Liver (tissue), 8 donors: ENCODE measurements at regions not wholly inside any gene's neighbourhood (a gene's known extent, or its start where the extent isn't known, plus 50 kb on each side); places are given as distances from the start of the nearest gene placed in this dataset.

Experiments used
- DNase-seq: peaks from one replicate; pipeline ENCODE4 v3.0.0-alpha.2; 2017; ENCODE audit warnings: low spot score
- H3K27ac ChIP-seq, 2 donors: one replicate each; pipeline ENCODE4 v1.7.0; 2013; ENCODE audit warnings: inconsistent platforms in 2 of 2, low read length in 2 of 2, control low read depth in 1 of 2, low read depth in 1 of 2, mild to moderate bottlenecking in 1 of 2
- H3K27me3 ChIP-seq, 4 donors: one replicate each; pipeline versions ENCODE4 v1.6.1 to v1.7.0; 2013; ENCODE audit warnings: low read length in 3 of 4, inconsistent platforms in 1 of 4, mild to moderate bottlenecking in 1 of 4, moderate library complexity in 1 of 4; ENCODE audit not compliant: control insufficient read depth in 4 of 4, insufficient read depth in 4 of 4
- H3K36me3 ChIP-seq, 4 donors: one replicate each; pipeline versions ENCODE4 v1.6.1 to v1.7.0; 2013; ENCODE audit warnings: low read length in 3 of 4, mild to moderate bottlenecking in 3 of 4, low read depth in 1 of 4, moderate library complexity in 1 of 4; ENCODE audit not compliant: control insufficient read depth in 4 of 4, insufficient read depth in 3 of 4
- H3K4me1 ChIP-seq, 4 donors: one replicate each; pipeline versions ENCODE4 v1.6.1 to v1.7.0; 2013; ENCODE audit warnings: low read length in 3 of 4, mild to moderate bottlenecking in 3 of 4, moderate library complexity in 1 of 4; ENCODE audit not compliant: control insufficient read depth in 4 of 4, insufficient read depth in 4 of 4
- H3K4me3 ChIP-seq, 3 donors: one replicate each; pipeline versions ENCODE4 v1.6.1 to v1.7.0; 2013; ENCODE audit warnings: low read length in 3 of 3, control low read depth in 1 of 3, low read depth in 1 of 3, mild to moderate bottlenecking in 1 of 3
- H3K9ac ChIP-seq, 2 donors: one replicate each; pipeline ENCODE4 v1.7.0; 2013; ENCODE audit warnings: low read length in 2 of 2, mild to moderate bottlenecking in 2 of 2, moderate library complexity in 2 of 2, control low read depth in 1 of 2, low read depth in 1 of 2
- H3K9me3 ChIP-seq, 4 donors: one replicate each; pipeline versions ENCODE4 v1.6.1 to v1.7.0; 2013; ENCODE audit warnings: low read length in 3 of 4; ENCODE audit not compliant: control insufficient read depth in 4 of 4
- EGR1 ChIP-seq, 2 donors: IDR thresholded peaks; 2 replicates each; pipeline ENCODE4 v1.6.1; 2016 to 2018; ENCODE audit warnings: antibody characterized with exemption in 2 of 2, low read depth in 2 of 2
- FOXA1 ChIP-seq: IDR thresholded peaks from 2 replicates; pipeline ENCODE4 v1.6.1; 2016; ENCODE audit warnings: antibody characterized with exemption
- FOXA2 ChIP-seq: IDR thresholded peaks from 2 replicates; pipeline ENCODE4 v1.6.1; 2016; ENCODE audit warnings: antibody characterized with exemption
- GABPA ChIP-seq, 2 donors: IDR thresholded peaks in 1 of 2; conservative IDR thresholded peaks in 1 of 2; 2 replicates each; pipeline ENCODE4 v1.6.1; 2016; ENCODE audit warnings: antibody characterized with exemption in 2 of 2, mild to moderate bottlenecking in 1 of 2, moderate library complexity in 1 of 2
- HNF4A ChIP-seq, 2 donors: conservative IDR thresholded peaks; 2 replicates each; pipeline ENCODE4 v1.6.1; 2016; ENCODE audit warnings: antibody characterized with exemption in 2 of 2, mild to moderate bottlenecking in 2 of 2
- HNF4G ChIP-seq: IDR thresholded peaks from 2 replicates; pipeline ENCODE4 v1.6.1; 2016; ENCODE audit warnings: antibody characterized with exemption
- JUND ChIP-seq, 2 donors: IDR thresholded peaks; 2 replicates each; pipeline ENCODE4 v1.6.1; 2016; ENCODE audit warnings: antibody characterized with exemption in 2 of 2
- NR2F2 ChIP-seq: IDR thresholded peaks from 2 replicates; pipeline ENCODE4 v1.6.1; 2016; ENCODE audit warnings: antibody characterized with exemption
- RAD21 ChIP-seq, 2 donors: IDR thresholded peaks; 2 replicates each; pipeline ENCODE4 v1.6.1; 2016; ENCODE audit warnings: antibody characterized with exemption in 2 of 2, mild to moderate bottlenecking in 2 of 2
- RXRA ChIP-seq, 2 donors: IDR thresholded peaks; 2 replicates each; pipeline ENCODE4 v1.6.1; 2017 to 2018; ENCODE audit warnings: antibody characterized with exemption in 2 of 2, mild to moderate bottlenecking in 1 of 2
- SP1 ChIP-seq: IDR thresholded peaks from 2 replicates; pipeline ENCODE4 v1.6.1; 2018; ENCODE audit warnings: antibody characterized with exemption, mild to moderate bottlenecking
- TAF1 ChIP-seq: conservative IDR thresholded peaks from 2 replicates; pipeline ENCODE4 v1.6.1; 2016; ENCODE audit warnings: antibody characterized with exemption, mild to moderate bottlenecking
- YY1 ChIP-seq: IDR thresholded peaks from 2 replicates; pipeline ENCODE4 v1.6.1; 2016; ENCODE audit warnings: antibody characterized with exemption, mild to moderate bottlenecking
- WGBS: extraction: QIAGEN DNeasy Blood & Tissue Kit; methylation state at CpG from one replicate; pipeline ENCODE4 v1.1.7; 2013; 5-methylcytosine and 5-hydroxymethylcytosine counted together
- TF ChIP-seq, protein P1 (sequence below): fragments of 150-350 bp; IDR thresholded peaks from 2 replicates; pipeline ENCODE4 v1.5.1; 2017; ENCODE audit warnings: improper control_type of control experiment, low read depth, low read length; ENCODE audit not compliant: missing input control
- TF ChIP-seq, protein P2 (sequence below): IDR thresholded peaks from 2 replicates; pipeline ENCODE4 v1.6.1; 2016; ENCODE audit warnings: antibody characterized with exemption
- TF ChIP-seq, protein P3 (sequence below): IDR thresholded peaks from 2 replicates; pipeline ENCODE4 v1.6.1; 2016; ENCODE audit warnings: antibody characterized with exemption
- TF ChIP-seq, protein P4 (sequence below): IDR thresholded peaks from 2 replicates; pipeline ENCODE4 v1.6.1; 2016; ENCODE audit warnings: antibody characterized with exemption
- donor health status: healthy.
- donor health status: healthy.
- donor health status: healthy.
- donor health status: healthy.
- donor health status: healthy.

DNA sequence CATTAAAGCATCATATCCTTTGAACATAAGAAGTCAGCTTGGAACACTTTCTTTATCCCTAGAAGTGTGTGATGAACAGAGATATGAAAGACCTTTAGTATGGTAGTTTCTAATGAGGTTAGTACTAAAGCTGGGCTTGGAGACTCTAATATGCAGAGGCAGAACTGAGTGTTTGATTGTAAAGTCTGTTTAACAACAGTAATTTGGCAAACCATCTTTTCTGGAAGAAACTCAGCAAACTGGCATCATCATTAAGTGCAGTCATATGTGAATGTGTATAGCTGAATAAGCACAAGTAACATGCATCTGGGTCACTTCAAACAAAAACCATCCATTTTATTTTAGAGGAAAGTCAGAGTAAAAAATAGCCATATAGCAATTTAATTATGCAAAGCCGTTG, 385.9 kb upstream of the MAD2L1 start:
- TF ChIP-seq FOXA1 (no peak), HNF4A (conservative IDR thresholded peaks at IDR 0.05) (no peak), GABPA (IDR thresholded peaks at IDR 0.05 in 1 of 2, conservative IDR thresholded peaks at IDR 0.05 in 1 of 2) (no peak), NR2F2 (no peak), RXRA (IDR thresholded peaks at IDR 0.05) (no peak), YY1 (no peak), JUND (IDR thresholded peaks at IDR 0.05) (no peak)
- TF ChIP-seq, protein P1, sequence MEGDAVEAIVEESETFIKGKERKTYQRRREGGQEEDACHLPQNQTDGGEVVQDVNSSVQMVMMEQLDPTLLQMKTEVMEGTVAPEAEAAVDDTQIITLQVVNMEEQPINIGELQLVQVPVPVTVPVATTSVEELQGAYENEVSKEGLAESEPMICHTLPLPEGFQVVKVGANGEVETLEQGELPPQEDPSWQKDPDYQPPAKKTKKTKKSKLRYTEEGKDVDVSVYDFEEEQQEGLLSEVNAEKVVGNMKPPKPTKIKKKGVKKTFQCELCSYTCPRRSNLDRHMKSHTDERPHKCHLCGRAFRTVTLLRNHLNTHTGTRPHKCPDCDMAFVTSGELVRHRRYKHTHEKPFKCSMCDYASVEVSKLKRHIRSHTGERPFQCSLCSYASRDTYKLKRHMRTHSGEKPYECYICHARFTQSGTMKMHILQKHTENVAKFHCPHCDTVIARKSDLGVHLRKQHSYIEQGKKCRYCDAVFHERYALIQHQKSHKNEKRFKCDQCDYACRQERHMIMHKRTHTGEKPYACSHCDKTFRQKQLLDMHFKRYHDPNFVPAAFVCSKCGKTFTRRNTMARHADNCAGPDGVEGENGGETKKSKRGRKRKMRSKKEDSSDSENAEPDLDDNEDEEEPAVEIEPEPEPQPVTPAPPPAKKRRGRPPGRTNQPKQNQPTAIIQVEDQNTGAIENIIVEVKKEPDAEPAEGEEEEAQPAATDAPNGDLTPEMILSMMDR: no peak
- TF ChIP-seq, protein P2, sequence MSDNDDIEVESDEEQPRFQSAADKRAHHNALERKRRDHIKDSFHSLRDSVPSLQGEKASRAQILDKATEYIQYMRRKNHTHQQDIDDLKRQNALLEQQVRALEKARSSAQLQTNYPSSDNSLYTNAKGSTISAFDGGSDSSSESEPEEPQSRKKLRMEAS: no peak
- TF ChIP-seq, protein P3, sequence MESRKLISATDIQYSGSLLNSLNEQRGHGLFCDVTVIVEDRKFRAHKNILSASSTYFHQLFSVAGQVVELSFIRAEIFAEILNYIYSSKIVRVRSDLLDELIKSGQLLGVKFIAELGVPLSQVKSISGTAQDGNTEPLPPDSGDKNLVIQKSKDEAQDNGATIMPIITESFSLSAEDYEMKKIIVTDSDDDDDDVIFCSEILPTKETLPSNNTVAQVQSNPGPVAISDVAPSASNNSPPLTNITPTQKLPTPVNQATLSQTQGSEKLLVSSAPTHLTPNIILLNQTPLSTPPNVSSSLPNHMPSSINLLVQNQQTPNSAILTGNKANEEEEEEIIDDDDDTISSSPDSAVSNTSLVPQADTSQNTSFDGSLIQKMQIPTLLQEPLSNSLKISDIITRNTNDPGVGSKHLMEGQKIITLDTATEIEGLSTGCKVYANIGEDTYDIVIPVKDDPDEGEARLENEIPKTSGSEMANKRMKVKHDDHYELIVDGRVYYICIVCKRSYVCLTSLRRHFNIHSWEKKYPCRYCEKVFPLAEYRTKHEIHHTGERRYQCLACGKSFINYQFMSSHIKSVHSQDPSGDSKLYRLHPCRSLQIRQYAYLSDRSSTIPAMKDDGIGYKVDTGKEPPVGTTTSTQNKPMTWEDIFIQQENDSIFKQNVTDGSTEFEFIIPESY: no peak
- Histone ChIP-seq H3K36me3 (no peaks in the 10 kb centered on the region), H3K9me3 (no peaks in the 10 kb centered on the region), H3K27ac (no peak overlapping the region), H3K27me3 (no peaks in the 10 kb centered on the region), H3K4me1 (no peaks in the 10 kb centered on the region), H3K4me3 (no peak overlapping the region), H3K9ac (no peak overlapping the region)
- 62% methylated on average over 1 of the region's 1 CpG for WGBS
- no peak for DNase-seq

DNA sequence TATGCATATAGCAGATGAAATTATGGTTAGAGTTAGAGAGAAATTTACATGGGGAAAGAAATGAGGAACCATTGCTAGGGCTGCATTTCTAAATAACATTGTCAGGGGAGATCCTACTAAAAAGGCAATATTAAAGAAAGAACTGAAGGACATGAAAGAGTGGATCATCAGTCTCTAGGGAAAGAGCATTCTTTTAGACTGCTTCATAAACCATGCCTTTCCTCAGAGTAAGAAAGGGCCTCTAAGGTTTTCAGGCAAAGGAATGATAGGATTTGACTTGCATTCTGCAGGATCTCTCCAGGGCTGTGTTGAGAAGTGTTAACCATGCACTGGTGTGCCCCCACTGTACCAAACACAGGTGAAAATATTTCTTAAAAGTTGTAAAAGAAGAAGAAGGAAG, 385.4 kb upstream of the MAD2L1 start:
- Histone ChIP-seq H3K4me3 (no peak overlapping the region), H3K9ac (no peak overlapping the region), H3K9me3 (no peaks in the 10 kb centered on the region), H3K36me3 (no peaks in the 10 kb centered on the region), H3K4me1 (no peaks in the 10 kb centered on the region), H3K27me3 (no peaks in the 10 kb centered on the region), H3K27ac (no peak overlapping the region)
- TF ChIP-seq SP1 (no peak), TAF1 (no peak), FOXA2 (no peak), RAD21 (IDR thresholded peaks at IDR 0.05) (no peak), HNF4G (no peak), FOXA1 (no peak)
- TF ChIP-seq, protein P2: no peak
- TF ChIP-seq, protein P4, sequence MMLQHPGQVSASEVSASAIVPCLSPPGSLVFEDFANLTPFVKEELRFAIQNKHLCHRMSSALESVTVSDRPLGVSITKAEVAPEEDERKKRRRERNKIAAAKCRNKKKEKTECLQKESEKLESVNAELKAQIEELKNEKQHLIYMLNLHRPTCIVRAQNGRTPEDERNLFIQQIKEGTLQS: no peak
- no peak for DNase-seq

DNA sequence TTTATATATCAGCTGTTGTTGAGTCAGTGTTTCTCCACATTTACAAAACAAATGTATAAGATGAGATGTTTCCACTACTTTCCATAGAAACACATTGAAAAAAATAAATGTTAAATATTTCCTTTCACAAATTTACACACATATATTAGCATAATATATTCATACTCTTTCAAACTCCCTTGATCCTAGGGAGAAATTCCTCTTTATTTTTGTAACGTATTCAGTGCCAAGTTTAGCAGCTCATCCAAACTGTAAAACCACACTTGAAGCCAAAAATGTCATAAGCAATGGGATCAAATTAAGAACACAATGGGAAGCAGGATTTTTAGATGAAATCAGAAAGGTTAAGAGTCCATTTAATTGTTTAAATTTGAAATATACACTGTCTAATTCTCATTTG, 381.1 kb upstream of the MAD2L1 start:
- no peaks in the 10 kb centered on the region for H3K9me3 ChIP-seq
- no peaks in the 10 kb centered on the region for H3K36me3 ChIP-seq
- WGBS: 63% methylated on average over 1 of the region's 1 CpG
- no peak overlapping the region for H3K4me3 ChIP-seq
- DNase-seq: no peak
- H3K27me3 ChIP-seq: no peaks in the 10 kb centered on the region
- no peak overlapping the region for H3K27ac ChIP-seq
- no peak overlapping the region for H3K9ac ChIP-seq
- H3K4me1 ChIP-seq: no peaks in the 10 kb centered on the region
- TF ChIP-seq YY1 (no peak), FOXA1 (no peak), TAF1 (no peak), JUND (IDR thresholded peaks at IDR 0.05) (no peak), GABPA (IDR thresholded peaks at IDR 0.05 in 1 of 2, conservative IDR thresholded peaks at IDR 0.05 in 1 of 2) (no peak), RAD21 (IDR thresholded peaks at IDR 0.05) (no peak), NR2F2 (no peak), RXRA (IDR thresholded peaks at IDR 0.05) (no peak), HNF4A (conservative IDR thresholded peaks at IDR 0.05) (no peak), EGR1 (IDR thresholded peaks at IDR 0.05; ENCODE audit: low read depth in 2 of 2) (no peak)
- TF ChIP-seq, protein P2: no peak
- TF ChIP-seq, protein P1: no peak
- TF ChIP-seq, protein P3: no peak
